ENCODE measurements at regions not wholly inside any gene's neighbourhood (a gene's known extent, or its start where the extent isn't known, plus 50 kb on each side); places are given as distances from the start of the nearest gene placed in this dataset.

GRCh38 chr11:128089962-128090361 is 497.4 kb downstream of the ETS1 start:
- no peak overlapping the region for H3K27ac ChIP-seq (ENCODE audit: low read depth in 1 of 2, low read length in 1 of 2)
- DNase-seq (no peak), ATAC-seq (ENCODE audit: insufficient read depth, low FRiP score) (no peak)
- no peak overlapping the region for H3K4me3 ChIP-seq
- TF ChIP-seq CTCF (IDR thresholded peaks at IDR 0.05; ENCODE audit: control extremely low read depth, extremely low read depth), result no peak
- no peaks in the 10 kb centered on the region for H3K4me1 ChIP-seq (ENCODE audit: control insufficient read depth in 5 of 5, insufficient read depth in 5 of 5, low read length in 5 of 5)
- H3K27me3 ChIP-seq (ENCODE audit: control insufficient read depth in 3 of 3, insufficient read depth in 3 of 3, low read length in 2 of 3), result no peaks in the 10 kb centered on the region
- no peaks in the 10 kb centered on the region for H3K36me3 ChIP-seq (ENCODE audit: control insufficient read depth in 4 of 4, insufficient read depth in 4 of 4, low read length in 4 of 4)
- WGBS, 2 donors, result 96 to 97% methylated on average over 1 of the region's 1 CpG
- H3K9ac ChIP-seq (ENCODE audit: insufficient read depth in 1 of 2, low read length in 2 of 2), result no peak overlapping the region
- H3K9me3 ChIP-seq (ENCODE audit: control insufficient read depth in 4 of 4, insufficient read depth in 3 of 4, low read length in 3 of 4), result peaks cover 0 to 11% (median 3%) of the 10 kb centered on the region in 4 donors

GRCh38 chr11:128086794-128087193 is 500.6 kb downstream of the ETS1 start:
- H3K27me3 ChIP-seq (ENCODE audit: control insufficient read depth in 3 of 3, insufficient read depth in 3 of 3, low read length in 2 of 3), result no peaks in the 10 kb centered on the region
- DNase-seq (no peak), ATAC-seq (ENCODE audit: insufficient read depth, low FRiP score) (no peak)
- H3K4me1 ChIP-seq (ENCODE audit: control insufficient read depth in 5 of 5, insufficient read depth in 5 of 5, low read length in 5 of 5), result no peaks in the 10 kb centered on the region
- no peak overlapping the region for H3K27ac ChIP-seq (ENCODE audit: low read depth in 1 of 2, low read length in 1 of 2)
- 94 to 96% methylated on average over 2 of the region's 2 CpGs for WGBS, 2 donors
- H3K9me3 ChIP-seq (ENCODE audit: control insufficient read depth in 4 of 4, insufficient read depth in 3 of 4, low read length in 3 of 4), result peaks cover 0 to 11% (median 5%) of the 10 kb centered on the region in 4 donors
- no peak overlapping the region for H3K9ac ChIP-seq (ENCODE audit: insufficient read depth in 1 of 2, low read length in 2 of 2)
- no peak for TF ChIP-seq CTCF (IDR thresholded peaks at IDR 0.05; ENCODE audit: control extremely low read depth, extremely low read depth)
- H3K4me3 ChIP-seq, result no peak overlapping the region
- H3K36me3 ChIP-seq (ENCODE audit: control insufficient read depth in 4 of 4, insufficient read depth in 4 of 4, low read length in 4 of 4), result no peaks in the 10 kb centered on the region

- WGBS, 2 donors, result 0% methylated on average over 1 of the region's 1 CpG
- H3K9me3 ChIP-seq (ENCODE audit: control insufficient read depth in 4 of 4, insufficient read depth in 3 of 4, low read length in 3 of 4), result peaks cover 0 to 11% (median 5%) of the 10 kb centered on the region in 4 donors
- TF ChIP-seq CTCF (IDR thresholded peaks at IDR 0.05; ENCODE audit: control extremely low read depth, extremely low read depth), result no peak
- no peaks in the 10 kb centered on the region for H3K4me1 ChIP-seq (ENCODE audit: control insufficient read depth in 5 of 5, insufficient read depth in 5 of 5, low read length in 5 of 5)
- no peak overlapping the region for H3K9ac ChIP-seq (ENCODE audit: insufficient read depth in 1 of 2, low read length in 2 of 2)
- H3K36me3 ChIP-seq (ENCODE audit: control insufficient read depth in 4 of 4, insufficient read depth in 4 of 4, low read length in 4 of 4), result no peaks in the 10 kb centered on the region
- H3K27me3 ChIP-seq (ENCODE audit: control insufficient read depth in 3 of 3, insufficient read depth in 3 of 3, low read length in 2 of 3), result no peaks in the 10 kb centered on the region
- no peak overlapping the region for H3K27ac ChIP-seq (ENCODE audit: low read depth in 1 of 2, low read length in 1 of 2)
- H3K4me3 ChIP-seq, result no peak overlapping the region
- DNase-seq, result no peak
- ATAC-seq (ENCODE audit: insufficient read depth, low FRiP score), result no peak
Measured at GRCh38 chr11:128085276-128085675, 502.1 kb downstream of the ETS1 start.

GRCh38 chr11:128082574-128082973 is 504.8 kb downstream of the ETS1 start:
- H3K9me3 ChIP-seq (ENCODE audit: control insufficient read depth in 4 of 4, insufficient read depth in 3 of 4, low read length in 3 of 4), result peaks cover 0 to 11% (median 2%) of the 10 kb centered on the region in 4 donors
- ATAC-seq (ENCODE audit: insufficient read depth, low FRiP score), result no peak

More at GRCh38 chr11:128082574-128082973, 504.8 kb downstream of the ETS1 start:
- Histone ChIP-seq H3K36me3 (ENCODE audit: control insufficient read depth in 4 of 4, insufficient read depth in 4 of 4, low read length in 4 of 4) (no peaks in the 10 kb centered on the region), H3K4me1 (ENCODE audit: control insufficient read depth in 5 of 5, insufficient read depth in 5 of 5, low read length in 5 of 5) (no peaks in the 10 kb centered on the region), H3K27me3 (ENCODE audit: control insufficient read depth in 3 of 3, insufficient read depth in 3 of 3, low read length in 2 of 3) (no peaks in the 10 kb centered on the region), H3K4me3 (no peak overlapping the region), H3K9ac (ENCODE audit: insufficient read depth in 1 of 2, low read length in 2 of 2) (no peak overlapping the region), H3K27ac (ENCODE audit: low read depth in 1 of 2, low read length in 1 of 2) (no peak overlapping the region)
- 91 to 95% methylated on average over 2 of the region's 2 CpGs for WGBS, 2 donors
- no peak for TF ChIP-seq CTCF (IDR thresholded peaks at IDR 0.05; ENCODE audit: control extremely low read depth, extremely low read depth)
- DNase-seq, result no peak
